H9 (cell line): ENCODE measurements at regions not wholly inside any gene's neighbourhood (a gene's known extent, or its start where the extent isn't known, plus 50 kb on each side); places are given as distances from the start of the nearest gene placed in this dataset.

ENCODE experiments used
- DNase-seq: peaks from one replicate; pipeline ENCODE4 v3.0.0-alpha.2; 2017
- H2AFZ ChIP-seq: one replicate; pipeline ENCODE4 v1.6.1; 2013; ENCODE audit warnings: mild to moderate bottlenecking, low read length, control low read depth, moderate library complexity
- H2AK5ac ChIP-seq: 2 replicates; pipeline ENCODE4 v1.6.1; 2013; ENCODE audit warnings: low read length, control low read depth, mixed read lengths; ENCODE audit not compliant: insufficient read length
- H2BK120ac ChIP-seq: one replicate; pipeline ENCODE4 v1.6.1; 2013; ENCODE audit warnings: low read depth, mild to moderate bottlenecking, low read length, control low read depth, inconsistent platforms; ENCODE audit not compliant: poor library complexity, severe bottlenecking
- H2BK12ac ChIP-seq: 2 replicates; pipeline ENCODE4 v1.6.1; 2013; ENCODE audit warnings: low read length, control low read depth, mixed read lengths, low read depth; ENCODE audit not compliant: insufficient read length
- H2BK15ac ChIP-seq: 2 replicates; pipeline ENCODE4 v1.6.1; 2013; ENCODE audit warnings: low read depth, low read length, control low read depth
- H2BK20ac ChIP-seq: one replicate; pipeline ENCODE4 v1.6.1; 2013; ENCODE audit warnings: low read depth, mild to moderate bottlenecking, low read length, control low read depth, inconsistent platforms; ENCODE audit not compliant: poor library complexity, severe bottlenecking
- H2BK5ac ChIP-seq: 2 replicates; pipeline ENCODE4 v1.6.1; 2013; ENCODE audit warnings: low read length, control low read depth, mixed read lengths; ENCODE audit not compliant: insufficient read length
- H3K14ac ChIP-seq: 2 replicates; pipeline ENCODE4 v1.6.1; 2013; ENCODE audit warnings: low read length, control low read depth; ENCODE audit not compliant: insufficient read depth
- H3K18ac ChIP-seq: 2 replicates; pipeline ENCODE4 v1.6.1; 2013; ENCODE audit warnings: low read depth, mild to moderate bottlenecking, mixed read lengths, low read length, control low read depth; ENCODE audit not compliant: insufficient read length
- H3K23ac ChIP-seq: 2 replicates; pipeline ENCODE4 v1.6.1; 2013; ENCODE audit warnings: low read length, control low read depth, mixed read lengths, low read depth; ENCODE audit not compliant: insufficient read length
- H3K23me2 ChIP-seq: 2 replicates; pipeline ENCODE4 v1.6.1; 2013; ENCODE audit warnings: low read depth, mild to moderate bottlenecking, mixed read lengths, low read length, control low read depth; ENCODE audit not compliant: insufficient read length, poor library complexity, severe bottlenecking
- H3K27ac ChIP-seq: 2 replicates; pipeline ENCODE4 v1.5.1; 2013; ENCODE audit warnings: low read length, control low read depth, mixed read lengths, low read depth; ENCODE audit not compliant: insufficient read length
- H3K27me3 ChIP-seq: 2 replicates; pipeline ENCODE4 v1.6.1; 2013; ENCODE audit warnings: low read length, control low read depth, inconsistent platforms; ENCODE audit not compliant: insufficient read depth
- H3K4ac ChIP-seq: 2 replicates; pipeline ENCODE4 v1.6.1; 2013; ENCODE audit warnings: low read depth, mild to moderate bottlenecking, control low read depth, inconsistent platforms, low read length, moderate library complexity
- H3K4me1 ChIP-seq: 2 replicates; pipeline ENCODE4 v1.6.1; 2013; ENCODE audit warnings: low read length, control low read depth, inconsistent platforms; ENCODE audit not compliant: insufficient read depth
- H3K4me2 ChIP-seq: 2 replicates; pipeline ENCODE4 v1.6.1; 2013; ENCODE audit warnings: low read length, control low read depth, mixed read lengths; ENCODE audit not compliant: insufficient read length, insufficient read depth
- H3K56ac ChIP-seq: 2 replicates; pipeline ENCODE4 v1.6.1; 2013; ENCODE audit warnings: low read depth, mild to moderate bottlenecking, mixed read lengths, low read length, control low read depth; ENCODE audit not compliant: insufficient read length
- H3K79me1 ChIP-seq: 2 replicates; pipeline ENCODE4 v1.6.1; 2013; ENCODE audit warnings: low read depth, mild to moderate bottlenecking, moderate library complexity, low read length, control low read depth, inconsistent platforms; ENCODE audit not compliant: insufficient read depth, poor library complexity, severe bottlenecking
- H3K79me2 ChIP-seq: 2 replicates; pipeline ENCODE4 v1.6.1; 2013; ENCODE audit warnings: low read length, control low read depth, inconsistent platforms; ENCODE audit not compliant: insufficient read depth
- H3K9ac ChIP-seq: 2 replicates; pipeline ENCODE4 v1.6.1; 2013; ENCODE audit warnings: low read length, control low read depth, mixed read lengths; ENCODE audit not compliant: insufficient read length; ENCODE audit errors: extremely low read depth
- H3K9me3 ChIP-seq: one replicate; pipeline ENCODE4 v1.6.1; 2013; ENCODE audit warnings: low read depth, low read length, inconsistent platforms; ENCODE audit not compliant: control insufficient read depth
- H3T11ph ChIP-seq: one replicate; pipeline ENCODE4 v1.6.1; 2013; ENCODE audit warnings: mild to moderate bottlenecking, low read length, control low read depth, inconsistent platforms
- H4K20me1 ChIP-seq: one replicate; pipeline ENCODE4 v1.6.1; 2013; ENCODE audit not compliant: control insufficient read depth, insufficient read length, insufficient read depth
- H4K5ac ChIP-seq: 2 replicates; pipeline ENCODE4 v1.6.1; 2013; ENCODE audit warnings: low read depth, mild to moderate bottlenecking, mixed read lengths, low read length, control low read depth; ENCODE audit not compliant: insufficient read length
- H4K8ac ChIP-seq: replicated peaks from 2 replicates; pipeline ENCODE4 v1.6.1; 2013; ENCODE audit warnings: low read length, control low read depth, mixed read lengths, low read depth; ENCODE audit not compliant: insufficient read length
- H4K91ac ChIP-seq: 2 replicates; pipeline ENCODE4 v1.6.1; 2013; ENCODE audit warnings: low read depth, mild to moderate bottlenecking, moderate library complexity, mixed read lengths, low read length, control low read depth; ENCODE audit not compliant: insufficient read length
- H3K27ac Mint-ChIP-seq, 3 experiments: 2 replicates in 2 of 3; 3 replicates in 1 of 3; pipeline ENCODE4 v1.8.0; 2020 to 2021; ENCODE audit warnings: mixed read lengths in 3 of 3, mild to moderate bottlenecking in 1 of 3, moderate library complexity in 1 of 3
- H3K27me3 Mint-ChIP-seq: 2 replicates; pipeline ENCODE4 v1.8.0; 2021; ENCODE audit warnings: low read depth, mild to moderate bottlenecking, moderate library complexity, mixed read lengths
- H3K36me3 Mint-ChIP-seq, 3 experiments: 2 replicates in 2 of 3; 3 replicates in 1 of 3; pipeline ENCODE4 v1.8.0; 2020 to 2021; ENCODE audit warnings: low read depth in 3 of 3, mixed read lengths in 3 of 3; ENCODE audit not compliant: insufficient read depth in 1 of 3
- H3K4me1 Mint-ChIP-seq, 2 experiments: 2 replicates each; pipeline ENCODE4 v1.8.0; 2020; ENCODE audit warnings: mixed read lengths in 2 of 2
- H3K4me3 Mint-ChIP-seq, 2 experiments: 2 replicates in 1 of 2; 3 replicates in 1 of 2; pipeline ENCODE4 v1.8.0; 2020 to 2021; ENCODE audit warnings: mild to moderate bottlenecking in 2 of 2, mixed read lengths in 2 of 2, moderate library complexity in 1 of 2
- H3K9me3 Mint-ChIP-seq, 2 experiments: 2 replicates in 1 of 2; 3 replicates in 1 of 2; pipeline ENCODE4 v1.8.0; 2020; ENCODE audit warnings: mild to moderate bottlenecking in 2 of 2, mixed read lengths in 2 of 2, moderate library complexity in 1 of 2
- CTCF ChIP-seq: fragments of 200-600 bp; sonication (generic); conservative IDR thresholded peaks from 3 replicates; pipeline ENCODE4 v1.8.0; 2021; ENCODE audit warnings: antibody characterized with exemption, mild to moderate bottlenecking

GRCh38 chr6:114995526-114995925 is 652.7 kb upstream of the HS3ST5 start:
- H3T11ph ChIP-seq, result no peak overlapping the region
- no peaks in the 10 kb centered on the region for H3K27me3 ChIP-seq
- DNase-seq, result no peak
- no peak overlapping the region for H3K56ac ChIP-seq
- no peaks in the 10 kb centered on the region for H3K23me2 ChIP-seq
- no peaks in the 10 kb centered on the region for H3K4me1 ChIP-seq
- H2AK5ac ChIP-seq, result no peak overlapping the region
- H3K9me3 ChIP-seq, result no peaks in the 10 kb centered on the region
- no peaks in the 10 kb centered on the region for H4K20me1 ChIP-seq
- no peak overlapping the region for H2BK5ac ChIP-seq
- H2BK120ac ChIP-seq, result no peak overlapping the region
- TF ChIP-seq CTCF, result no peak
- no peak overlapping the region for H3K27ac ChIP-seq
- H2BK15ac ChIP-seq, result no peak overlapping the region
- no peak overlapping the region for H2BK20ac ChIP-seq
- H2BK12ac ChIP-seq, result no peak overlapping the region
- no peak overlapping the region for H3K23ac ChIP-seq
- H3K14ac ChIP-seq, result no peak overlapping the region
- no peak overlapping the region for H3K4ac ChIP-seq
- H3K9me3 Mint-ChIP-seq, result peaks cover 2 to 11% of the 10 kb centered on the region in 2 experiments; a peak in 4 of 5 replicates
- H4K5ac ChIP-seq, result no peak overlapping the region
- H3K36me3 Mint-ChIP-seq, result peaks cover 0 to 17% (median 2%) of the 10 kb centered on the region in 3 experiments; a peak in 3 of 7 replicates
- no peaks in the 10 kb centered on the region for H3K79me1 ChIP-seq
- no peak overlapping the region for H2AFZ ChIP-seq
- H3K27me3 Mint-ChIP-seq, result no peaks in the 10 kb centered on the region
- no peak overlapping the region for H3K18ac ChIP-seq
- no peak overlapping the region for H3K9ac ChIP-seq
- H4K8ac ChIP-seq, result no peak overlapping the region
- H3K4me1 Mint-ChIP-seq, result peaks cover 14 to 18% of the 10 kb centered on the region in 2 experiments
- H3K27ac Mint-ChIP-seq, result no peak overlapping the region
- no peak overlapping the region for H3K4me2 ChIP-seq
- H3K4me3 Mint-ChIP-seq, result no peak overlapping the region
- no peak overlapping the region for H4K91ac ChIP-seq
- H3K79me2 ChIP-seq, result no peaks in the 10 kb centered on the region
